HEK293T (cell line): ENCODE measurements at regions not wholly inside any gene's neighbourhood (a gene's known extent, or its start where the extent isn't known, plus 50 kb on each side); places are given as distances from the start of the nearest gene placed in this dataset.

Experiments
- FOXM1 ChIP-seq: fragments of 450-650 bp; IDR thresholded peaks from 2 replicates; pipeline ENCODE4 v1.6.1; 2017; ENCODE audit warnings: mild to moderate bottlenecking, borderline replicate concordance
- LEF1 ChIP-seq: fragments of 450-650 bp; IDR thresholded peaks from 2 replicates; pipeline ENCODE4 v1.6.1; 2017; ENCODE audit warnings: mild to moderate bottlenecking, borderline replicate concordance
- NFRKB ChIP-seq: fragments of 450-650 bp; IDR thresholded peaks from 2 replicates; pipeline ENCODE4 v1.6.1; 2016; ENCODE audit warnings: mild to moderate bottlenecking, moderate library complexity
- PKNOX1 ChIP-seq: fragments of 450-650 bp; IDR thresholded peaks from 2 replicates; pipeline ENCODE4 v1.6.1; 2016
- SP1 ChIP-seq: fragments of 450-650 bp; IDR thresholded peaks from 2 replicates; pipeline ENCODE4 v1.6.1; 2017
- SUZ12 ChIP-seq: fragments of 450-650 bp; IDR thresholded peaks from 2 replicates; pipeline ENCODE4 v1.6.1; 2016; ENCODE audit warnings: mild to moderate bottlenecking

- TF ChIP-seq PKNOX1 (no peak), NFRKB (no peak), LEF1 (no peak), FOXM1 (no peak), SUZ12 (no peak), SP1 (no peak)
Measured at GRCh38 chr7:19415123-19415522, 269.9 kb upstream of the FERD3L start.
